ENCODE measurements at regions not wholly inside any gene's neighbourhood (a gene's known extent, or its start where the extent isn't known, plus 50 kb on each side); places are given as distances from the start of the nearest gene placed in this dataset.
"Not testable (repeated sequence)": the region's sequence is repeated elsewhere in the genome, so short reads cannot be mapped to it uniquely, and the experiment has no call there.

DNA sequence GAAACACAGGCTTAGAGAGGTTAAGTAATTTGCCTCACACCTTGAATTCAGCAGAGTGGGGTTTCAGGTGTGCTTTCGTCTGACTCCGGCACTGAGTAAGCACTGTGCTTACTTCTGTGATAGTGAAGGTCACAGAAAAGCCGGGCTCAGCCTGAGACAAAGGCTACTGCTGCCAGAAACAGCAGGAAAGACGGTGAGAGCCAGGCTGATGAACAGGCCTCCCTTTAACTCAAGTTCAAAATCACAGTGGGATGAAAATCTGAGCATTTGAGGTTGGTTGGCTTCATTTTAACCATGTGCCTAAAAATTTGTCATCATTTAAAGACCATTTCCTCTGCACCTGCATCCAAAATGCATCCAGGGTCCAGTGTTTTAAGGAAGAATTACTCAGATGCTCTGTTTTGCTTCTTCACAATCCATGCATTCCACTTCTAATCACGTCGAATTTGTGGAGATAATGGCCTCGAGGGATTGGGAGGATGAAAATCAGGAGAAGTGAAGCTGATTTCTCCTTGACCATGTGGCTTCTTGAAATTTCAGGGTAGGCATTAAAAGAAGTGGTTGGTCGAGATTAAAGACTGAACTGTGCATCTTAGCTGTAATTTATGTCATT is 121.2 kb upstream of the LNX1 start:
- no peak for DNase-seq

DNA sequence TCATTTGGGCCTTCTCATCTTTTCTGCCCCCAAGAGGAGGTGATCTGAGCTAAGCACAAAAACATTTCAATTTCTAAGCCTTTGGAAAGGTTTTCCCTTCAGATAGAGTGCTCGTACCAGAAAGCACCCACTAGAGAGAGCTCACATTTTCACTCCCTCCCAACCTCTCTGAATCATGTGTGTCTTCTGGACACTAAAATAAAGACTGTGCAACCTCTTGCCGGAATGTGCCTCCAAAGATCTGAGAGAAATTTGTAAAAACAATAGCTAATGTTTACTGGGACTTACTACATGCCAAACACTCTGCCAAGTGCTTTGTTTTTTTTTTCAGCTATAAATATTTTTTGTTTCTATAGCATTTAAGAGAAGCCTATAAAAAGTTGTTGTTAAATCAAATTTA is 120.6 kb upstream of the LNX1 start:
- DNase-seq: no peak

DNA sequence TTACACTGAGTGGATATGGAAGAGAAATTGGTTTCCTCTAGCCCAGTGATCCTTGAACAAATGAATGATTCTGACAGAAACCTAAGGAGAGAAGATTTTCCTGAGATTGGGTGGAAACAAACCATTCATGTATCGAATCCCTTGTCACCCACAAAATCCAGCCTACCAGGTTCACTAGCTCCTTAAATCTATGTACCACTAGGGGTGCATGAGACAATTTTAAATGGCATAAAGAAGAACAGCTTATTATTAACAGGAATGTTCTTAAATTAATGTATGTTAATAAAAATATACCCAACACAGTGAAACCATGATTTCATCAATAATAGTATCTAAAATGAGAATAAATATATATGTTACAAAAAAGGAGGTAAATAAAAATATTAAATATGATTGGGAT is 118.4 kb upstream of the LNX1 start:
- DNase-seq: no peak

DNA sequence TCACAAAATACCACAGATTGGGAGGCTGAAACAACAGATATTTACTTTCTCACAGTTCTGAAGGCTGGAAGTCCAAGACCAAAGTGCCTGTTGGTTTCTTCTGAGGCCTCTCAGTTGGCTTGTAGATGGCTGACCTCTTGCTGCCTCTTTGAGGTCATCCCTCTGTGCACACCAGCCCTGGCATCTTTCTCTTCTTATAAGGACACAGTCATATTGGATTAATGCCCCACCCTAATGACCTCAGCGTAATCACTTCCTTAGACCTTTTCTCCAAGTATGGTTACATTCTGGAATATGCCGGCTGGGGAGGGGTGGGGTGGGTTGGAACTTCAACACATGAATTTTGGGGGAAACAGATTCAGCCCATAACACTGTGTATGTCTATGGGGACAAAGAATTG is 116.2 kb upstream of the LNX1 start:
- no peak for DNase-seq

DNA sequence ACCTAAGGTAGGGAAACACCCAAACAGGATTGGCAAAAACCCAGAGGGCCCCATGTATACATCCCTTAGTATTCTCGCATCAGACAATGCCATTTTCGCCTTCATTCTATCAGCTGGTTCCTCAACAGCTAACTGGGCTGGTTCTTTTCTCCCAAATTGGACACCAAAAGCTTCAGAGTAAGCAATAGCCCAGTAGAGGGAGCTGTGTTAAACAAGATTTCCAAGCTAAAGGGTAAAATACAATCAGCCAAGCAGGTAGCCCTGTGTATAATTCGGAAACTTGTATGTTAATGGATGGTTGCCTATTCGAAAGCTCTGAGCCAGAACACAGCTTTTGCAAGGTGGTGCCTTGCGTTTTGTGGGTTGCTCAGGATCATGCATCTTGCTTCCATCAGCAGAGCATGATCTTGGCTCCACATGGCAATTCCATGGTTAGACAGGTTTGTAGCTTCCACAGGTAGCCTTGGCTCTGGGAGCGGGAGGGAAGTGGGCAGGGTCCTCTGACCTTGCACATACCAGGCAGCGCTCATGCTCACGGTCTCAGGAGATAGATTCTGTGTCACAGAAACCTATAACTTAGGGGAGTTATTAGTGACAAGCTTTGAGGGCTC is 115.2 kb upstream of the LNX1 start:
- no peak for DNase-seq

DNA sequence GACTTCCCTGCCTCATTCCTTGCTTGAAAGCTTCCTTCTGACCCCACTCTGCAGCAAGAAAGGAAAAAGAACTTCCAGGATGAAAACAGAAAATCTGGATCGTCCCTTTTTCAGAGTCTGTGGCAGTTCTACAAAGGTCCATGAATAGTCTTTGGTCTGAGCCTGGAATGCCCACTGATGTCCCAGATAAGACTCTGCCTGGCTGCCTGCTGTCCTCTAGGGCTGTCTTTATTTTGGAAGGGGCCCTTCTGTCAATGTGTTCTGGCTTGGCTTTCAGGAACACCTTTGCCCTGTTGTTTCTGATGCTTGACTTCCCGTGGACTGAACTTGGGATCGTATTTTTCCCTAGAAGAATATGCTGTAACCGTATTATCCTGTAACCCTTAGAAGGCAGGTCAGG is 114.7 kb upstream of the LNX1 start:
- DNase-seq: no peak

DNA sequence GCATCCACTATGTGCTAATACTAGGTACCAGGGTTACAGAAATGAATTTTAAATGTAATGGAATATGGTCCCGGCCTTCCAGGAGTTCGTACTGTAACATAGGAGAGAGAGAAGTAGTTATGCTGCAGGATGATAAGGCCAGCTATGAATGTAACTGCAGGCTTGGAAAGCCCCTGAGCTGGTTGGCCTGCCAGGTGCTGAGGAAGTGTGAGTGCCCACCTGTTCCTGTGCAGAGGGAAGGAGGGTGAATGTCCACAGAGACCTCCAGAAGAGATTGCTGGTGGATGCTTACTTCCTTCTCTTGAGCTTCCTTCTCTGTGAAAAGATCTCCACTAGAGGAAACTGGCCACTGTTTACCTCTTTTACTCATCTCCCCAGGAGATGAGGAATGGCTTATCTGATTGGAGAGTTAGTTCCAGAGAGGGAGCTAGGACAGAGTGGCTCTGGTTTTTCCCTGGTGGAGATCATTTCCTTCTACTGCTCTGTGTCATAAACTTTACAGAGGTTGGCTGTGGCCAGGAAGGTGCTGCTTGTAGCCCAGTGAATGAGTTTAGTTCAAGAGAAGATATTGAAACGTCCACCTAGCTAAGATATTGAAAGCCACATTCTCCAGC is 114.0 kb upstream of the LNX1 start:
- no peak for DNase-seq

DNA sequence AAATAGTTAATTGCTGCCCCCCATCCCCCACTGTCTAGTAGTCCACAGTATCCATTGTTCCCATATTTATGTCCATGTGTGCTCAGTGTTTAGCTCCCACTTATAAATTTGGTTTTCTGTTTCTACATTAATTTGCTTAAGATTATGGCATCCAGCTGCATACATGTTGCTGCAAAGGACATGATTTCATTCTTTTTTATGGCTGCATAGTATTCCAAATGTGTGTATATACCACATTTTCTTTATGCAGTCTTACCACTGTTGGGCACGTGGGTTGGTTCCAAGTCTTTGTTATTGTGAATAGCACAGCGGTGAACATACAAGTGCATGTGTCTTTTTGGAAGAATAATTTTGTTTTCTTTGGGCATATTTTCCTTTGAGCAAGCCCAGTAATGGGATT is 113.0 kb upstream of the LNX1 start:
- no peak for DNase-seq

DNA sequence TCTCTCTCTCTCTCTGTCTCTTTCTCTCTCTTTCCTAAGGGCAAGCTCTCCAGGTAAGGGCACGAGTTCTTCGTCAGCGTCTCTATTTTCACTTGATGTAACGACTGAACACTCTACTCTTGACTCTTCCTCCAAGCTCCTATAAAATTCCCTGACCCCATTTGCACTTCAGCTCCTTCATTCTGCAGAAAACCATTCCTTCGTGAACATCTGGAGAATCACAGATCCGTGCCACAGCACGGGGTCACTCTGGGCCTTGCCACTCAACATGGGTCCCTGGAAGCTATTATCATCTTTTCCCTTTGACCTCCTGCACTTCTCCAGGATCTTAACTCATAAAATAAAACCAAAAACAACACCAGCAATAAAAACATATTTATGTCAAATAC is 112.0 kb upstream of the LNX1 start:
- DNase-seq: no peak

DNA sequence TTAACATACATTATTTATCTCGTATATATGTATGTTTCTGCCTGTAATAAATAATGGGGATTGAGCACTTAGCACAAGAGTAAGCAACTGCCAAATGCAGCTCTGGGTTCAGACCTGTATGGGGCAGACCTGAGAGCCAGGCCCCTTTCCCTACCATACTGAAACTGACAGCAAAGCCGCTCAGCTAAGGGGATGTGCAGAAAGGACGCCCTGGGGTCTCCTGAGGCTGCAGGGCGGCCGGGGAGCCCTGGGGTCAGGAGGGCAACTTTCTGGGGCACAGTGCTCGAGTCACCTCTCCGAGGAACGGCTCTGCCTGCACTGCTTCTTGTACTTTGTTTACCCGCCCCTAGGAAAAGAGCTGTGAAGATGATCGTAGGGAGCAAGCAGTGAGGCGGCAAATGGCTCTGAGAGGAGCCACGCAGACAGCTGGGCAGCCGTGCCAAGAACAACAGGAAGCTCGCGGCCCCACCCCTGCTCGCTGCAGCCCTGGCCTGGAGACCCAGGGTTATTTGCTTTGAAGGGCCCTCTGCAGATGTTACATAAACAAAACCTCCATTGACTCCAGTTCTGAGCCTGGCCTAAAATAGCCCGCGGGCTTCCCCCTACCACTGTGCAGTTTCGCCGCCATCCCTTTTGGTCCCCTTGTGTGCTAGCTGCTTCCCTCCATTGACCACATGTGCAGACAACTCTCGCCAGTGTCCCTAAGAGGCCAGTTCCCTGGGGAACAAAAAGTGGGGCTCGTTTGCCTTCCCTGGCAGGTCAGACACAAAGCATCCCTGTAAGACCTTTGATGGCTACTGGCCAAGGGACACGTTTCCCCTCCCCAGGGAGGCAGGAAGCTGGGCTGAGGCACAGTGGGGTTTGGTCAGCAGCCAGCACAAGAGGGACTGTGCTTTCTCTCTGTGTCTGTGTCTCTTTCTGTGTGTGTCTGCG is 111.3 kb upstream of the LNX1 start:
- DNase-seq: no peak

DNA sequence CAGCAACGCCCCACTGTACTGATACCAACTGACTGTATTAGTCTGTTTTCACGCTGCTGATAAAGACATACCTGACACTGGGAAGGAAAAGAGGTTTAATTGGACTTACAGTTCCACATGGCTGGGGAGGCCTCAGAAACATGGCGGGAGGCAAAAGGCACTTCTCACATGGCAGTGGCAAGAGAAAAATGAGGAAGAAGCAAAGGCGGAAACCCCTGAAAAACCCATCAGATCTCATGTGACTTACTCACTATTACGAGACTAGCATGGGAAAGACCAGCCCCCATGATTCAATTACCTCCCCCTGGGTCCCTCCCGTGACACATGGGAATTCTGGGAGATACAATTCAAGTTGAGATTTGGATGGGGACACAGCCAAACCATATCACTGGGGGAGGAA is 110.0 kb upstream of the LNX1 start:
- DNase-seq: not testable (repeated sequence)

DNA sequence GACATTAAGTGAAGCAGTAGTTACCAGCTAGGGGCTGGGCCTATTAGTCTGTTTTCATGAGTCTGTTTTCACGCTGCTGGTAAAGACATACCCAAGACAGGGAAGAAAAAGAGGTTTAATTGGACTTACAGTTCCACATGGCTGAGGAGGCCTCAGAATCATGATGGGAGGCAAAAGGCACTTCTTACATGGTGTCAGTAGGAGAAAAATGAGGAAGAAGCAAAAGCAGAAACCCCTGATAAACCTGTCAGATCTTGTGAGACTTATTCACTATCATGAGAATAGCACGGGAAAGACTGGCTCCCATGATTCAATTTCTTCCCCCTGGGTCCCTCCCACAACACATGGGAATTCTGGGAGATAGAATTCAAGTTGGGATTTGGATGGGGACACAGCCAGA is 108.0 kb upstream of the LNX1 start:
- not testable (repeated sequence) for DNase-seq

DNA sequence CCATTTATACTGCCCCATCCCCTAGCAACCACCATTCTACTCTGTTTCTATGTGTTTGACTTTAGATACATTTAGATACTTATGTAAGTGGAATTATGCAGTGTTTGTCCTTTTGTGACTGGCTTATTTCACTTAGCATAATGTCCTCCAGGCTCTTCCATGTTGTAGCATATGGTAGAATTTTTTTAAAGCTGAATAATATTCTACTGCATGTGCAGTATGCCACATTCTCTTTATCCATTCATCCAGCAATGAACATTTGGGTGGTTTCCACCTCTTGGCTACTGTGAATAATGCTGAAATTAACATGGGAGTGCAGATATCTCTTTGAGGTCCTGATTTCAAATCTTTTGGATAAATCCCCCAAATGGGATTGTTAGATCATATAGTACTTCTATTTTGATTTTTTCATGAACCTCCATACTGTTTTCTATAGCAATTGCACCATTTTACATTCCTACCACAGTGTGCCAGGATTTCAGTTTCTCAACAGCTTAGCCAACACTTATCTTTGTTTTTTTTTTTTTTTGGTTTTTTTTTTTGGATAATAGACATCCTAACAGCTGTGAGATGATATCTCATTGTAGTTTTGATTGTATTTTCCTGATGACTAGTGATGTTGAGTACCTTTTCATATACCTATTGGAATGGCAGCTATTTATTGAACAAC is 105.9 kb upstream of the LNX1 start:
- DNase-seq: no peak

DNA sequence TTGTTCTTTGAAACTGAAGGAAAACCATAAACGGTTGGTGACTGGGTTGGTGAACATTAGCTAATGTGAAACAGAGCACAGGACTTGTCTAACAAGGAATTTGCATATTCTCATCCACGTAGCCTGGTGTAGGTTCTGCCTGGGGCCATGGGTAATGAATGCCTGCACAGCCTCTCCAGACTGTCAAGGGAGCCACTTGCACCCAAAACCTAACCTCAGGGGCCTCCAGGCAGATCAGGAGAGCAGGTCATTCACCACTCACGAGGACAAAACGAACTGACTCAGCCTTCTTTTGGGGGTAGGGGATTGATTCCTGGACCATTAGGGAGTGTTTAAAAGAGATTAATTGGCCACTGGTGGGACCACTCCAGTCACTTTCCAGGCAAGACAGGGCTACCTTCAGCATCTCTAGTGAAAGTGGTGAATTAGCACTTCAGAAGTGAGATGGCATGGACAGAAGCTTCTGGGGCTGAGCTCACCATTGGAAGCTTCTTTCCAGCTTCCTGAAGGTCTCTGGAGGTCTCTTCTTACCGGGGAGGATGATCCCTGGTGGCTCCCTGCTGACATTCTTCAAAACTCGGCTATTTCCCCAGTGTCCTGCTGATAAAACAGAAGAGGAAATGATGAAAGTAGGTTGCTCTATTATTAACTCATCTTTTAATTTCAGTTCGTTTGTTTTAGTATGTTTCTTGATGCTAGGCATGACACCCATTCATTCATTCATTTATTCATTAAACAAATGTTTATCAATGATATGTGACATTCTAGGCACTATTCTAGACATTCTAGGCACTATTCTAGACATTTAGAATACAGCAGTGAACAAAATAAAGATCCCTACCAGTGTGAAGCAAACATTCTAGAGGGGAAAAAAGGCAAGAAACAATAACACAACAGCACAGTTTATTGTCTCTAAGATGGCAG is 104.5 kb upstream of the LNX1 start:
- no peak for DNase-seq

DNA sequence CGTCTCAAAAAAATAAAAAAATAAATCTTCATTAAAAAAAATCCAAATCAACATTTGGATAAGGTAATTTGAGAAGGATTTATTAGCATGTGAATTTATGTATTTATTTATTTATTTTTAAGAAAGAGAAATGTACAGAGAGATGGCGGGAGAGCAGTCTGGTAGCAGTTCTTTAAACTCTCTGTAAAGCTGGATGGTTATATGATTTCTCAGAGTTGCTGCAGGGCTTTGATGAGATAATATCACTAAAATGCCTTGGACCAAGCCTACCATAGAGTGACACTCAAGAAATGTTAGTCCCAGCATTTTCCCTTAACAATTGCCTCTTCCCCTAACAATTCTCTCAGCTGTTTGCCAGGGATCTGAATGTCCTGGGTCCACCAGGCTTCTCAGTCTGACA is 103.4 kb upstream of the LNX1 start:
- DNase-seq: no peak

DNA sequence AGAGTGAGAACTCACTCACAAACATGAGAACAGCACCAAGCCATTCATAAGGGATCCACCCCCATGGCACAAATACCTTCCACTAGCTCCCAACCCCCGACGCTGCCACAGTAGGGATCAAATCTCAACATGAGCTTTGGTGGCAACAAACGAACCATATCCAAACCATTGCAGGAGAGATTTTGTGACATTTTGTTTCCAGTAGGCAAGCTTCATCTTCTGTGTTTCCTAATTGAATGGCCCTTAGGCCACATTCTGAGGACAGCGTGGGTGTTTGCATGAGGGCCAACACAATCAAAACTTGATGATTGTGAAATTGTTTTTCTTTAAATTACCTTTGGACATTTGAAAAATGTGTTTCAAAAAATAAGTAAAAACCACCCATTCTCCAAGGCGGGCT is 102.6 kb upstream of the LNX1 start:
- no peak for DNase-seq

DNA sequence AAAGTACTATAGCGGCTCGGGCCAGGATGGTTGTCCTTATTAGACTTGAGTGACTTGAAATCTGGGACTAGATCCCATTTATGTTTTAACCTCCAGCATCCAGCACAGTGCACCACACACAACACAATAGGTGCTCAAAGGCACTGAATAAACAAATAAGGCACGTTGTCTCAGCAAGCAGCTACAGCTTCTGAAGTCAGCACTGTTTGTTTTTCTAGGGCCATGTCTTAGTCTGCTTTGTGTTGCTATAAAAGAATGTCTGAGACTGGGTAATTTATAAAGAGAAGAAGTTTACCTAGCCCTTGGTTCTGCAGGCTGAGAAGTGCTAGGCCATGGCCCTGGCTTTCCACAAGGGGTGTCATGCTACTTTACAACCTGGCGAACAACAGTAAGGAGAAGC is 102.1 kb upstream of the LNX1 start:
- no peak for DNase-seq

DNA sequence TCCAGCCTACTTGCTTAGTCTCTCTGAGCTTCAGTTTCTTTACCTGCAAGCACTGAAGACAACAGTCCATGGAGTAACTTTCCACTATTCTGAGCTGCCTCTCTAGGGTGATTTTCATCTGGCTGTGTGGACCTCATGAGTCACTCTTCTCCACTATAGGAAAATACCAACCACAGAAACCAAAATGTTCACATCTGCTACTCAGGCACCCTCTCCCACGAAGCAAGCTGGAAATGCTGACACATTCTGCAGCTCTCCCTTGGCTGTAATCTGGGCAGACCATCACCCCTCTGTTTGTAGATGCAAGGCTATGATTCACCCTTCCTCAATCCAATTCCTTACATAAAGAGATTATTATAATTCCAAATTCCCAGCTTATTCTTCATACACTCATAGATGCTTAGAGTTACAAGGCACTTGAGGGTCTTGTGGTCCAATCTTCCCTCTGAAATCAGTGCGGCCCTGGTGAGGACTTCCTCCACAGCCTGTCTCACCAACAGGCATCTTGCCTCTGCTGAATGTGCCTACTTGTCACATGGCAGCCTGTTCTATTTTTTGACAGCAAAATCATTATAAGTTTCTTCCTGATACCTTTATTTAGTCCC is 97.0 kb upstream of the LNX1 start:
- DNase-seq: peak; percentile 8

DNA sequence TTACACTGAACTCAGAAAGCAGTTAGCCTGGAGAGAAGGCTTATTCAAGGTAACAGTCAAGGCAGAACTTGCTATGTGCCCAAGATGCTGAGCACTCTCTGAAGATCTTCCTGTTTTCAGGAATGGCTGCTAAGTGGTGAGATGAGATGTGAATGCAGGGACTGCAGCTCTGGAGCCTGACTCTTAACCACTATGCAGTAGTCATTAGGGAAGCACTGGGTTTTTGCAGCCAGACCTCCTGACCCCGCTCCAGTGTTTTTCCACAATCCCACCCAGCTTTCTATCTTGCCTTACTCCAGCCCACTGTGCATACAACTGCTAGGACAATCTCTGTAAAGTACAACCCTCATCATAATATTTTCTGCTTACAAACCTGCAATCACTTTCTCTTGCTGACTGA is 95.2 kb upstream of the LNX1 start:
- no peak for DNase-seq

DNA sequence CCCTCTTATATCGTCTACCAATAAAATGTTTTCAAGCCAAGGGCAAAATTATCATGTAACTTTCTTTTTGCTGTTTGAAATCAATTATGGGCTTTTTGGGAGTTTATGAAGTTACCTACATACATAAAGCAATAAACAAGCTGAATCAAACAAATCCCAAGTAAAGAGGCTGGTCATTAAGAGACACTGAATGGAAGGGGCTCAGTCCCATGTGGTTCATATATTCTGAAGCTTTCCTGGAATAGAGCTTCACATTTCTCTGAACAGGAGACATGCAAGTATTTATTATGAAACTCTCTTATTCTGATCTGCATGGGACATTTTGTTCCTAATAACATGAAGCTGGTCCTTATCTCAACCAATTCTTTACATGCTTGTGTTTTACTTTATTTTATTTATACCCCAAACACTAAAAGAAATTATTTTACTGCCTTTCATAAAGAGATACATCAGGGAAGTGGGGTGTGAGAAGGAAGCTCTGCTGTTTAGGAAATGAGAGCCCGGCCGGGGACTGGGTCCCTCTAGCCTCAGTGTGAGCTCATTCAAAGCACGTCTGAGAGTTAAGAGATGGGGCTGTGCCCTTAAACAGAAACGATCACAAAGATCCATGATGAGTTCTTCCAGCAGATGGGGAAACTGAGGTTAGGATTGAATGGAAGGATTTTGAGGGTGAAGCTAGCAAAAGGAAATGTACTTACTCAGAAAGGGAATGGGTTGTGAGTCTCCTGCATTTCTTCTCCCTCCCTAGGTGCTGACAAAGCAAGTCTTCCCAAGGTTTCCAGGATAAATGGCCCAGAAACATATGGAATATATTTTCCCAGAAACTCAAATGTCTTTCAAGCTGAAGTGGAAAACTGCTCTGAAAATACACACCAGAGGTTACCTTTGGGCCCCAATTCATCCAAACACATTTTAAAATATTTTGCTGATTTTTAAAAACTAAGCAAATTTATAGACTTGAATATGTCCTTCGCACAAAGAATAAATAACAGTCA is 93.1 kb upstream of the LNX1 start:
- no peak for DNase-seq

Data from SIG-M5 (cell line).